ENCODE measurements at regions not wholly inside any gene's neighbourhood (a gene's known extent, or its start where the extent isn't known, plus 50 kb on each side); places are given as distances from the start of the nearest gene placed in this dataset.
"Not testable (repeated sequence)": the region's sequence is repeated elsewhere in the genome, so short reads cannot be mapped to it uniquely, and the experiment has no call there.

DNA sequence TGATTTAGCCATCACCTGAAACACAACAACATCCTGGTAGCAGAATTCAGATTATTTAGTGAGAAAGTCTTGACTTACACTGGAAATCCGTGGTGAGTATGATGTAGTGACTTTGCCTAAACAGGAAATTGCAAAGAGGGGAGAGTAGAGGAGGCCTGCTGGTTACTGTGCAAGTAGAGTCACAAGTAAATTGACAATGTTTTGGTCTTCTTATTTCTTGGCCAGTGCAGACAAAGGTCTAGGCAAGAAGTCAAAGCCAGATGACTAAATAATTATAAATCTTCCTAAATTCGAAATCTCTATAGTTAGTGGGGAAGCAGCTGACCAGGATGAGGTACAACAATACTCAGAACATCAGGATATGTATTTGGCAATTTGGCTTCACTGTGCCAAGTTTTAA, 159.5 kb upstream of the KCTD3 start:
- TF ChIP-seq CTCF (IDR thresholded peaks at IDR 0.05; ENCODE audit: insufficient read depth, low read depth, low read length, missing control alignments): no peak
- DNase-seq (ENCODE audit: low read depth): no peak

GRCh38 chr1:215409546-215409945, 157.6 kb upstream of the KCTD3 start:
- not testable (repeated sequence) for DNase-seq (ENCODE audit: low read depth)

More for the DNA sequence above, 159.5 kb upstream of the KCTD3 start:
- H3K4me3 ChIP-seq (ENCODE audit: low read depth, low read length): no peak overlapping the region

DNA sequence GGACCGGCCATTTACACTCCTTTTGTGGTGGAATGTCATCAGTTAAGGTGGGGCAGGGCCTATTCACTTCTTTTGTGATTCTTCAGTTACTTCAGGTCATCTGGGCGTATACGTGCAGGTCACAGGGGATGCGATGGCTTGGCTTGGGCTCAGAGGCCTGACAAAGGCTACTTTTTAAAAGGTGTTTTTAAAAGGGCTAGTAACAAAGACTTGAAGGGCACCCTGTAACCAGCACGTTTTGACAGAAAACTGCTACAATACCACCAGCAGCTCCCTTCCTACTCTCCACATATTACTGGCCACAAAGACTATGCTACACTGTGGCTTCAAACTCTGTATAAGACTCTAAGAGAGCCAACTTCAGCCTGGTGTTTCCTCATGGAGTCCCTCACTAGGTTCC, 151.6 kb upstream of the KCTD3 start:
- not testable (repeated sequence) for DNase-seq (ENCODE audit: low read depth); H3K4me3 ChIP-seq (ENCODE audit: low read depth, low read length)

More at GRCh38 chr1:215409546-215409945, 157.6 kb upstream of the KCTD3 start:
- H3K4me3 ChIP-seq (ENCODE audit: low read depth, low read length): not testable (repeated sequence)

DNA sequence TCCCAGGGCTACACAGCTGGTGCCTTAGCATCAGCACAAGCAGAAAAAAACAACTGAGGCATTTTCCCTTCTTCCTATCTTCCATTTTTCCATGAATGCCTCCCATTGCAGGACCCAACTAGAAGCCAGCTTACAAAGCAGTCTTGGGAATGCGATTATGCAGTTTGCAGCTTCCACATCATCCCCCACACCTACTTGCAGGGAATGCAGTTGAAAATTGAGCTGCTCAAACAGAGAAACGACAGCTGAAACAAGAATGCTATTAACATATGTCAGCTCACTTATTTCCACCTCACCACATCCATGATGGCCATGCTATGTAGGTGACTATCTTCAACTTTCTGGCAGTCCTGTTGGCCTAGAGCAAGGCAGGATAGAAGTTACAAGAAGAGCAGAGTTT, 150.6 kb upstream of the KCTD3 start:
- TF ChIP-seq CTCF (IDR thresholded peaks at IDR 0.05; ENCODE audit: insufficient read depth, low read depth, low read length, missing control alignments): no peak
- DNase-seq (ENCODE audit: low read depth): no peak
- H3K4me3 ChIP-seq (ENCODE audit: low read depth, low read length): no peak overlapping the region

DNA sequence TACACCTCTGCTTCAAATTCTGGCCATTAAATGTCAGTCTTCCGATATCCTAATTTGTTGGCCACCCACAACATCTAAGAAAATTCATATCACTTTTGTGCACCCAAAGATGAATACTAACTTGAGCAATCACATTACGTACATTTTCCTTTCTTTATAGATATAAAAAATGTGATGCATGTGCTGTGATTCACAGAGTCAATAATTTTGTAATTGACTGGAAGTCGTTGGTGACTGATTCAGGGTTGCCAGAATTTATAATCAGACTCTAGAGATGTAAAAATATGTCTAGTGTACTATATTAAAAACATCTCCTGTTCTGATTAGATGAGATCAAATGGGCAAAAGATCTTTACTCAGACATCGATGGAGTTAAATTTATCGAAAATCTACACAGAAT, 150.0 kb upstream of the KCTD3 start:
- DNase-seq (ENCODE audit: low read depth): no peak
- TF ChIP-seq CTCF (IDR thresholded peaks at IDR 0.05; ENCODE audit: insufficient read depth, low read depth, low read length, missing control alignments): no peak
- H3K4me3 ChIP-seq (ENCODE audit: low read depth, low read length): no peak overlapping the region

GRCh38 chr1:215418876-215419447, 148.1 kb upstream of the KCTD3 start:
- DNase-seq (ENCODE audit: low read depth): no peak
- H3K4me3 ChIP-seq (ENCODE audit: low read depth, low read length): no peak overlapping the region
- no peak for TF ChIP-seq CTCF (IDR thresholded peaks at IDR 0.05; ENCODE audit: insufficient read depth, low read depth, low read length, missing control alignments)

DNA sequence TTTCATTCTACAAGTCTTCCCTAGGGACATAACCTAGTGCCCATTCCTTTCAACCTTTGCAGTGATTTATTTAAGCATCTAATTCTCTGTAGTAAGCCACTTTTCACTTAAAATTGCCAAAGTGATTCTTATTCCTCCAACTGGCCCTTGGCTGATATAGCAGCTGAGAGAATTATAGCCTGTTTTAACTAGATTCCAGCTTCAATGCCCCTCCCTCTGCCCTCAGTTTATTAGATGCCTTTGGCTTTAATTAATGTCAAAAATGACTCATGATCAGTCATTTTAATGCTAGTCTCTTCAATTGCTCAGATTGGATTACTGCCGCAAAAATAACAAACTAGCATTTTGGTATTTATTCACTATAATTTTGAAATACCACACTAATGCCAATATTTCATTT, 145.4 kb upstream of the KCTD3 start:
- no peak for DNase-seq (ENCODE audit: low read depth)
- no peak overlapping the region for H3K4me3 ChIP-seq (ENCODE audit: low read depth, low read length)
- no peak for TF ChIP-seq CTCF (IDR thresholded peaks at IDR 0.05; ENCODE audit: insufficient read depth, low read depth, low read length, missing control alignments)

GRCh38 chr1:215423288-215423687, 143.8 kb upstream of the KCTD3 start:
- H3K4me3 ChIP-seq (ENCODE audit: low read depth, low read length): no peak overlapping the region
- TF ChIP-seq CTCF (IDR thresholded peaks at IDR 0.05; ENCODE audit: insufficient read depth, low read depth, low read length, missing control alignments): no peak
- no peak for DNase-seq (ENCODE audit: low read depth)
